ENCODE measurements at regions not wholly inside any gene's neighbourhood (a gene's known extent, or its start where the extent isn't known, plus 50 kb on each side); places are given as distances from the start of the nearest gene placed in this dataset. TPM values are rescaled to one million over a fixed set of nuclear protein-coding genes. Genes with fewer than 3 reads are reported as not detected.

Small RNAs in the stretch of these regions (small RNA-seq; reads per million reads assigned to genes)
- not detected for gene AL451105.1
